ENCODE measurements at regions not wholly inside any gene's neighbourhood (a gene's known extent, or its start where the extent isn't known, plus 50 kb on each side); places are given as distances from the start of the nearest gene placed in this dataset.

DNA sequence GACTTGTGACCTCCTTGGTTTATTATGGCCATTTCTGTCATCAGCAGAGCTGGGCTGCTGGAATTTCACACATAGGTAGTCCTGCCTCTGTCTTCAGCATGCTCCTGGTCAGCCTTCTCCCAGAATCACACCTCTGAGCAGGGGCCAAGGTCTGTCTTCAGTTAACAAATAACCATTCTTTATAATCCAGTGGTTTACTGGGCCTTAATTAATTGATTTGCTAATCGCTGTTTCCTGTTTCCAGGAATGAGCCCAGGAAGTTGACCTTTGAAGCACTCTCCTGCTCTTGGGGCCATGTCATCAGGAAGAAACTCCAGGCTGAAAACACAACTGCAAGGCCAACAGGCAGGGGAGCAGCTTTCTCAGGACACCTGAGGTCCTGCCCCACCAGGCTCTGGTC, 278.5 kb downstream of the SRBD1 start:
- no peak for TF ChIP-seq CTCF (optimal IDR thresholded peaks at IDR 0.05 in 1 of 3, IDR thresholded peaks at IDR 0.05 in 1 of 3, conservative IDR thresholded peaks at IDR 0.05 in 1 of 3; ENCODE audit: extremely low read depth in 1 of 3, insufficient read depth in 2 of 3, low read length in 3 of 3)
- TF ChIP-seq EZH2 (IDR thresholded peaks at IDR 0.05; ENCODE audit: low read length): no peak

All from keratinocyte (primary cell).